HG03159 (cell line): ENCODE measurements at regions not wholly inside any gene's neighbourhood (a gene's known extent, or its start where the extent isn't known, plus 50 kb on each side); places are given as distances from the start of the nearest gene placed in this dataset.
A peak's percentile ranks its signal among the peaks of the same experiment; 100 is the strongest.
"Not testable (repeated sequence)": the region's sequence is repeated elsewhere in the genome, so short reads cannot be mapped to it uniquely, and the experiment has no call there.

Experiments
- ATAC-seq: cut with Tn5 transposase; IDR thresholded peaks from one replicate; pipeline ENCODE4 v1.9.1; 2021; ENCODE audit warnings: mild to moderate bottlenecking, moderate library complexity; ENCODE audit not compliant: unreplicated experiment

- peak; percentile 82 for ATAC-seq
Measured at GRCh38 chr6:140809694-140810101, 1323.0 kb upstream of the GJE1 start.

DNA sequence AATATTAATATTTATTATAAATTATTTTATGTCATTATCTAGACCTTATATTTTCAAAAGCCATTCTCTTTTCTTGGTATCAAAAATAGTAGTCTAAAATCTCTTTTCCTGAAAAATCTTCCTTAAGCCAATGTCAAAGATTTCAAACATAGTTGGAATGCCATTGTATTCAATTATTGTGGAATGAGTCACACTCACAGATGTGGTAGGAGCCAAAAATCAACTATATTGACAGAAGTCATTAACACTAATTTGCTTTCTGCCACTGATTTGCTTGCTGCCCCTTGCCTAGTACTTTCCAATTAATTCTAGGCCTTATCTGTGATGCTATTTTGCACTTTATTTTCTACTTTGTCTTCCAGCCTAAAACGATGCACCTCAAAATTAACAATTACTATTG lies 1326.3 kb upstream of the GJE1 start:
- ATAC-seq: no peak

GRCh38 chr6:140794544-140794943 lies 1338.2 kb upstream of the GJE1 start:
- ATAC-seq: no peak

DNA sequence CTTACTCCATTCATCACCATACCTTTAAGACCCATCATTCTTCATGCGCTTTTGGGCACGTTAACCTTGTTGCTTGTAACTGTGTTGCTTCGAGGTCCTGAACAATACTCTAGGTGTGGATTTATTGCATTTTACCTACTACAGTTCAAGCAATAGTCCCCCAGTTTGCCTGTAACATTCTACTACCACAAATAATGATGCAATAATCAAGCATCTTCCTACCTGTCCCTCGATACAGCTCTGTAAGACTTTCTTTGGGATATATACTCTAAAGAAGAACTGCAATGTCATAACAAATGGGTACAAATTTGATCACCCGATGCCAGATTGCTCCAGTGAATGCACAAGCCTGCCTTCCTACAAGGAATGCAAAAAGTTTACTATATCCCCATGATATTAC lies 1342.6 kb upstream of the GJE1 start:
- no peak for ATAC-seq

DNA sequence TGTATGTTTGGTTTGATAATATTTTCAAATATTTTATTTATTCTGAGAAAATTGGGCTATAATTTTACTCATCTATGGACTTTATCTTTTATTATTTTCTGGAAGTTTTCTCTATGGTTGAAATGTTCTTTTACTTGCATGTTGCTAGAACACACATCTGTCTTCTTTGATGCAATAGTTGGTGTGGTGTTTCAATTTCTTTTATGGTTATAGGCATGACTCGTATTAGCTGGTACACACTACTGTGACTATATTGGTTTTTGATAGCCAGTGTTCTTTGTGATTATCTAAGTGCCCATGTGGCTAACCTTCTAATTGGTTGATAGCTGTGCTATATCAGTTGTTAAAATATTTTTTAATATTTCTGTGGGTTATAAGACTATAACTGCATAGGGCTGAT lies 1343.3 kb upstream of the GJE1 start:
- no peak for ATAC-seq

DNA sequence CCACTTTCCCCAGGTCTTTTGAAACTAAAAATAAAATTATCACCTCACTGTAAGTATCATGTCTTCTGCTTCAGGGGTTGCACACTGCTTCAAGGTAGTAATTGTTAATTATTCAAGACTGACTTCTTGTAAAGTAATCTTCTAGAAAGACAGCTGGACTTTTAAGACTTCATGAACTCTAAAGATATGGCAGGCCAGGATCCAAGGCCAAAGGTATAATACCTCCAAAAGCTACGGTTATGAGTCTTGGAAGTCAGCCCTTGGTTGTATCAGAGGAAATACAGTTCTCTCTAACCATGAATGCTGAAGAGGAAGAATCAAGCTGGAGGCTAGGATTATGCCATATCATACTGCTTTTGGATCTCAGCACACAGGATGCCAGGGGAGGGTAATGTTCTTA lies 1346.8 kb upstream of the GJE1 start:
- ATAC-seq: no peak

DNA sequence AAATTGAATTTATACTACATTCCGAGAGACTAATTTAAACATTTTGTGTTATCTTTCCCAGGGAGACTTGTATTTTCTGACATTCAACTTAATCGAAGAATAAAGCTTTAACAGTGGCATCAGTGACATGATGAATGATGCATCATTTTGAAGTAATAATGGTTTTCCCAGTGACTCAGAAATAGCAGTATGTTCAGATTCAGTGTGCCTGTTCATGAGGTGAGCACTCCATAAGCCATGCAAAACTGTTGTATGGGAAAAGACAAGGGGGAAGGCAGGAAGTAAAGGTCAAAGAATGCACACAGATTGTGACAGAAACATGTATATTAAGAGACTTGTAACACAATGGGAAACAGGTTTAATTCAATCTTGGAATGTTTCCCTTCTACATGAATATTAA lies 1348.2 kb upstream of the GJE1 start:
- no peak for ATAC-seq

GRCh38 chr6:140783504-140783903 lies 1349.2 kb upstream of the GJE1 start:
- not testable (repeated sequence) for ATAC-seq

- ATAC-seq: no peak
Measured at GRCh38 chr6:140782941-140783340, 1349.8 kb upstream of the GJE1 start.

DNA sequence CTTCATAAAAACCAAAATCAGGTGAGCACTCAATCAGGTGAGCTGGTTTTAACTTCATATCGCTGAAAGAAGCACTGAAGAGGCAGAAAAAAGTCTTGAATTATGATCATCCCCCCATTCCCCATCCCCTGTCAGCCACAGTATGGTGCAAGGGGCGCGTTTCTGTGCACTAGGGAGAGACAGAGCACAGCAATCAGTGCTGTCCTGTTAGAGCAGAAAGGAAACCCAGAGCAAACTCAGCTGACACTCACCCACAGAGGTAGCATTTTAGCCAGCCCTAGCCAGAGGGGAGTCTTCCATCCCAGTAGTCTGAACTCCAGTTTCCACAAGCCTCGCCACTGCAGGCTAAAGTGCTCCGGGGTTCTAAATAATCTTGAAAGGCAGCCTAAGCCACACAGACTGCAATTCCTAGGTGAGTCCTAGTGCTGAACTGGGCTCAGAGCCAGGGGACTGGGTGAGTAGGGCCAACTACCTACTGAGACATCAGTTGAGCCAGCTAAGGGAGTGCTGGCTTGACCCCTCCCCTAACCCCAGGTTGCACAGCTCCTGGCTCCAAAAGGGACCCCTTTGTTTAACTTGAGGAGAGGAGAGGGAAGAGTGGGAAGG lies 1352.6 kb upstream of the GJE1 start:
- ATAC-seq: no peak

DNA sequence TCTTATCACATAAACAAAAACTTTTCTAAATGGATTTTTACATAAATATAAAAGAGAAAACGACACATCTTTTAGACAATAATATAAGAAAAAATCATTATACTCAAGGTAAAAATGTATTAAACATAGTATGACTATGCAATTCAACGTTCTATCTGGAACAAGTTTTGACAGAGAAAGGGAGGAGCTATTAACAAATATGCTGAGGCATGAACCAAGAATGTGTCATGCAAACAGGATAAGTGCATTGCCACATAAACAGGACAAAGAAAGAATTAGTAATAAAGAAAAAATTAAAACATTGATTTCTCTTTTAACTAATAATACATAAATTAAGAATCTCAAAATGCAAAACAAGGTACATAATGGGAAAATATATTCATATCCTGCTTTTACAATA lies 1353.4 kb upstream of the GJE1 start:
- ATAC-seq: no peak

DNA sequence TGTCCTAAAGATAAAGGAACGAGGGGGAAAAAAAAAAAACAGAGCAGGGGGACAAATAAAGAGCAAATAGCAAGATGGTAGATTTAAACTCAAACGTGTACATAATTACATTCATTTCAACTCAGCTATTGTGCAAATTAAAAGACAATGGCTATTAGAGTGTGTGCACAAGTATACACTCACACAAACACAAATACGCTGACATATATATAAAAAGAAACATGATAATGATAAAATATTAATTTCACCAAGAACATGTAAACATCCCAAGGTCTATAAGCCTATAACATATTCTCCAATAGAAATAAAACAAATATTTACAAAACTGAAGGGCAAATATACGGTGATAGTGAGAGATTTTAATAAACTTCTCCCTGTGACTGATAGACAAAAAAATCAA lies 1354.9 kb upstream of the GJE1 start:
- no peak for ATAC-seq

GRCh38 chr6:140775061-140775460 lies 1357.7 kb upstream of the GJE1 start:
- ATAC-seq: no peak

DNA sequence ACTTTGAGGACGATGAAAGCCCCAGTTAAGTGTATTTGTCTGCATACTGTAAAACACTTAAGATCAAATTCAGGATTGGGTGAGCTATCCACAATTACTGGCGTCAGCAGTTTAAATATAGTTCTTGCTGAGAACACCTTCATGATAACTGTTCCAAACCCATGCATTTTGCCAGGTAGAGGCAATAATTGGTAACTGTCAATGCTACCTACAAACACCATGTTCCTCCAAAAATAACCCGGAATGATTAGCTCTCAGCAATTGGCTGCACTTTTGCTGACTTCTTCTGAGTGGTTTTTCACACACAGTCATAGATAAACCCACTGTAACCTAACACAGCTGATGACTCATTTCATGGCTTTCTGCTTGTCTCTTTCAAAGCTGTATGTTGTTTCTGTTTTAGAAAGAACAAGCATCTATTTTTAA lies 1358.6 kb upstream of the GJE1 start:
- ATAC-seq: peak; percentile 100

GRCh38 chr6:140773276-140773675 lies 1359.4 kb upstream of the GJE1 start:
- no peak for ATAC-seq

GRCh38 chr6:140772576-140772975 lies 1360.1 kb upstream of the GJE1 start:
- no peak for ATAC-seq

- ATAC-seq: no peak
Measured at GRCh38 chr6:140768133-140768532, 1364.6 kb upstream of the GJE1 start.

DNA sequence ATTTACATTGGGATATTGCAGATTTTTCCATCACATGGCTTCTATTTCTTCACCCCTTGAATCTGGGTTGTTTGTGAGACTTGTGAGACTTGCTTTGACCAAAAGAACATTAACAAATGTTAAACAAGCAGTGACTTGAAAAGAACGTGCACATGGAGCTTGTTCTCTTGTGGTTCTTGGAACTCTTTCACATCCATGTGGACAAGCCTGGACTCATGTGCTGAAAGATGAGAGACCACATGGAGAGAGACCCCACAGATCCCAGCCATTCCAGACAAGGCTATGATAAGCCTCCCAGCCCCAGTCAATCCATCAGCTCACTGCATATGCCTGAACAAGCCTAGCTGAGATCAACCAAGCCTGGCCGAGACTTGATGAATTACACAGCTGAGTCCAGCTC lies 1365.7 kb upstream of the GJE1 start:
- ATAC-seq: no peak

- ATAC-seq: no peak
Measured at GRCh38 chr6:140758169-140758877, 1374.4 kb upstream of the GJE1 start.

DNA sequence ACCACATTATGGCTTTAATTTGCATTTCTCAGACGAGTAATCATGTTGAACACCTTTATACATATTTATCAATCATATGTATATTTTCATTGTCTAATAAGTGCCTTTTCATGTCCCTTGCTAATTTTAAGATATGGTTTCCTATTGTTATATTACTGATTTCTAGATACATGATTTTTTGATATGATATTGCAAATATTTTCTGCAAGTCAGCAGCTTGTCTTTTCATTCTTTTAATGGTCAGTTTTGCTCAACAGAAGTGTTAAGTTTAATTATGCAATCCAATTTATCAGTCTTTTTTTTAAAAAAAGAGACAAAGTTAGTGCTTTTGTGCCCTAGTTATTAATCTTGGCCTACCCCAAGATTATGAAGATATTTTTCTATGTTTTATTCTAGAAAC lies 1377.8 kb upstream of the CITED2 start:
- ATAC-seq: no peak

DNA sequence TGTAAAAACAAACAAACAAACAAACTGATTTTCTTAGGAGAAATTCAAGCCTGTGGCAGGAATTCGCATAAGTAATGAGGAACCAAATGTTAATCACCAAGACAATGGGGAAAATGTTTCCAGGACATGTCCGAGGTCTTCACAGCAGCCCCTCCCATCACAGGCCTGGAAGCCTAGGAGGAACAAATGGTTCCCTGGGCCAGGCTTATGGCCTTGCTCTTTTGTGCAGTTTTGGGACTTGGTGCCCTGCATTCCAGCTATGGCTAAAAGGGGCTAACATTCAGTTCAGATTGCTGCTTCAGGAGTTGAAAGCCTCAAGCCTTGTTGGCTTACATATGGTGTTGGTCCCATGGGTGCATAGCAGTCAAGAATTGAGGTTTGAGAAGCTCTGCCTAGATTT lies 1372.7 kb upstream of the CITED2 start:
- no peak for ATAC-seq

- peak; percentile 59 for ATAC-seq
Measured at GRCh38 chr6:140744659-140745320, 1370.3 kb upstream of the CITED2 start.
